DND-41 (cell line): ENCODE measurements at regions not wholly inside any gene's neighbourhood (a gene's known extent, or its start where the extent isn't known, plus 50 kb on each side); places are given as distances from the start of the nearest gene placed in this dataset.

ENCODE experiments used
- EZH2 ChIP-seq: IDR thresholded peaks from 3 replicates; pipeline ENCODE4 v1.6.1; 2012; ENCODE audit warnings: borderline replicate concordance, low read depth, mild to moderate bottlenecking, moderate library complexity, low read length, inconsistent platforms; ENCODE audit not compliant: severe bottlenecking
- TF ChIP-seq, protein P1 (sequence below): IDR thresholded peaks from 2 replicates; pipeline ENCODE4 v1.5.1; 2012; ENCODE audit warnings: borderline replicate concordance, low read length, moderate library complexity, mild to moderate bottlenecking; ENCODE audit not compliant: poor library complexity, severe bottlenecking; ENCODE audit errors: extremely low read depth

DNA sequence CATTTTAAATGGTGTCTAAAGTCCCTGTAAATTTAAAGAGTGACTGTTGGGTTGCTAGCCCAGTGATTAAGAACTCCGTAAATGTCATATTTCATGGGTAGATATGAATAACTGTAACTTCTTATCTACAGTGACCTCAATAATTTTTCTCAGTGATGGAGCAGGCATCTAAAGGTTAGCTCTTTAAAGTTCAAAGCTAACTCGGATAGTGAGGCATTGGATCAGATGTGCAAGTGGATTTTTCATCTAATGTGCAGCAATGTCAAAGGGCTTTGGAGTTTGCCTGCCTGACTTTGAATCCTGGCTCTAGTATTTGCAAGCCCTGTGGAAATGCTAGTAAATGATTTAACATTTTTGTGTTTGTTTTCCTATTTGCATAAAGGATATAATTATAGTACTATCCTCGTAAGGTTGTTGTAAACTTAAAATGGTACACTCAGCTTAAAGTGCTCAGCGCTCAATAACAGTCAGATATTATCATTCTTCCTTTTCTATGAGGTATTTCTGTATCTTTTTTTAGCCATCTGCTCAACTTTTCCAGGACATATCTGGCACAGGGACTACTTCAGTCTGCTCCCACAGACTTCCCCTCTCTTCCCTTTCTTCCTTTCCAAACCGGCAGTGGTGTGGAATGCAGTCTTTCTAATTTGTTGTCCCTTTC is 163.7 kb upstream of the ELL2 start:
- TF ChIP-seq, protein P1, sequence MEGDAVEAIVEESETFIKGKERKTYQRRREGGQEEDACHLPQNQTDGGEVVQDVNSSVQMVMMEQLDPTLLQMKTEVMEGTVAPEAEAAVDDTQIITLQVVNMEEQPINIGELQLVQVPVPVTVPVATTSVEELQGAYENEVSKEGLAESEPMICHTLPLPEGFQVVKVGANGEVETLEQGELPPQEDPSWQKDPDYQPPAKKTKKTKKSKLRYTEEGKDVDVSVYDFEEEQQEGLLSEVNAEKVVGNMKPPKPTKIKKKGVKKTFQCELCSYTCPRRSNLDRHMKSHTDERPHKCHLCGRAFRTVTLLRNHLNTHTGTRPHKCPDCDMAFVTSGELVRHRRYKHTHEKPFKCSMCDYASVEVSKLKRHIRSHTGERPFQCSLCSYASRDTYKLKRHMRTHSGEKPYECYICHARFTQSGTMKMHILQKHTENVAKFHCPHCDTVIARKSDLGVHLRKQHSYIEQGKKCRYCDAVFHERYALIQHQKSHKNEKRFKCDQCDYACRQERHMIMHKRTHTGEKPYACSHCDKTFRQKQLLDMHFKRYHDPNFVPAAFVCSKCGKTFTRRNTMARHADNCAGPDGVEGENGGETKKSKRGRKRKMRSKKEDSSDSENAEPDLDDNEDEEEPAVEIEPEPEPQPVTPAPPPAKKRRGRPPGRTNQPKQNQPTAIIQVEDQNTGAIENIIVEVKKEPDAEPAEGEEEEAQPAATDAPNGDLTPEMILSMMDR, result no peak
- no peak for TF ChIP-seq EZH2
